K562 (cell line): ENCODE measurements at regions not wholly inside any gene's neighbourhood (a gene's known extent, or its start where the extent isn't known, plus 50 kb on each side); places are given as distances from the start of the nearest gene placed in this dataset.

Experiments used
- ATAC-seq: fragments of 200-7000 bp; cut with Tn5 transposase; 3 replicates; pipeline ENCODE4 v1.9.1; 2020; ENCODE audit warnings: moderate library complexity
- BruUV-seq: library from RNA; stranded (reverse); fragments of 400-500 nt; replicated peaks from 2 replicates; lab custom pipeline; 2021; lab: Mats Ljungman, UMichigan
- CTCF ChIA-PET: fragments of 300-600 bp; formaldehyde crosslinking; extraction: SDS; loops from one replicate; lab custom pipeline; 2021; ENCODE audit warnings: low intra/inter-chr PET ratio; lab: Yijun Ruan, JAX
- POLR2A ChIA-PET: fragments of 300-600, 350-650 bp; sonication (Branson Sonifier 250); formaldehyde crosslinking; extraction: SDS; loops from one replicate; lab custom pipeline; 2021; ENCODE audit warnings: antibody characterized with exemption, inconsistent platforms; lab: Yijun Ruan, JAX
- DNase-seq, 4 experiments: peaks; one replicate each; pipeline versions ENCODE4 v3.0.0 to v3.0.0-alpha.2; 2011 to 2018; ENCODE audit warnings: low spot score in 3 of 4, mixed read lengths in 3 of 4; ENCODE audit errors: extremely low read depth in 1 of 4
- FAIRE-seq: peaks from 2 replicates; lab custom pipeline; 2011; peaks lifted over from hg19 to GRCh38; lab: Jason Lieb, UNC
- H2AFZ ChIP-seq: 2 replicates; pipeline ENCODE4 v1.6.0; 2011; ENCODE audit warnings: low read depth, low read length, control low read depth, inconsistent platforms
- H3K27ac ChIP-seq: fragments of 200-600 bp; 3 replicates; pipeline ENCODE4 v1.8.0; 2011; ENCODE audit warnings: low read depth, mild to moderate bottlenecking, control low read depth, inconsistent platforms, low read length, moderate library complexity, mixed read lengths; ENCODE audit errors: extremely low read depth
- H3K27me3 ChIP-seq, 2 experiments: fragments of 300-600 bp in 1 of 2; 2 replicates in 1 of 2; 3 replicates in 1 of 2; pipeline versions ENCODE4 v1.6.0 to v1.8.0; 2011; ENCODE audit warnings: inconsistent platforms in 2 of 2, low read length in 2 of 2, mild to moderate bottlenecking in 1 of 2, mixed read lengths in 1 of 2, moderate library complexity in 1 of 2; ENCODE audit not compliant: control insufficient read depth in 2 of 2, insufficient read depth in 2 of 2
- H3K36me3 ChIP-seq: fragments of 300-600 bp; 3 replicates; pipeline ENCODE4 v1.8.0; 2011; ENCODE audit warnings: mild to moderate bottlenecking, low read length, inconsistent platforms; ENCODE audit not compliant: control insufficient read depth, insufficient read depth
- H3K4me1 ChIP-seq, 2 experiments: fragments of 200-600 bp in 1 of 2; replicated peaks in 1 of 2; 2 replicates in 1 of 2; 3 replicates in 1 of 2; pipeline versions ENCODE4 v1.5.1 to v1.8.0; 2011; ENCODE audit warnings: inconsistent platforms in 2 of 2, low read length in 2 of 2, mild to moderate bottlenecking in 1 of 2, mixed read lengths in 1 of 2, moderate library complexity in 1 of 2; ENCODE audit not compliant: control insufficient read depth in 2 of 2, insufficient read depth in 2 of 2
- H3K4me2 ChIP-seq: 2 replicates; pipeline ENCODE4 v1.6.1; 2011; ENCODE audit warnings: low read length, control low read depth, inconsistent platforms, mixed read lengths; ENCODE audit not compliant: insufficient read depth
- H3K4me3 ChIP-seq: fragments of 200-600 bp; sonication (generic), shearing (Covaris generic); 2 replicates; pipeline ENCODE4 v1.5.1; 2016; ENCODE audit warnings: control low read depth, inconsistent platforms
- H3K79me2 ChIP-seq: fragments of 200-600 bp; 3 replicates; pipeline ENCODE4 v1.8.0; 2011; ENCODE audit warnings: low read length, inconsistent platforms; ENCODE audit not compliant: control insufficient read depth, insufficient read depth
- H3K9ac ChIP-seq, 2 experiments: 2 replicates each; pipeline versions ENCODE4 v1.6.0 to v1.6.1; 2011; ENCODE audit warnings: low read depth in 2 of 2, low read length in 2 of 2, control low read depth in 1 of 2, inconsistent platforms in 1 of 2, mild to moderate bottlenecking in 1 of 2, mixed read lengths in 1 of 2; ENCODE audit not compliant: insufficient read depth in 1 of 2
- H3K9me1 ChIP-seq: one replicate; pipeline ENCODE4 v1.6.0; 2011; ENCODE audit warnings: inconsistent platforms, mild to moderate bottlenecking, low read length, moderate library complexity; ENCODE audit not compliant: control insufficient read depth, insufficient read depth
- H3K9me3 ChIP-seq: replicated peaks from 2 replicates; pipeline ENCODE4 v1.5.1; 2011; ENCODE audit warnings: low read depth, low read length, inconsistent platforms; ENCODE audit not compliant: control insufficient read depth, insufficient read depth
- H4K20me1 ChIP-seq: replicated peaks from 2 replicates; pipeline ENCODE4 v1.6.1; 2011; ENCODE audit warnings: low read length, inconsistent platforms, mixed read lengths; ENCODE audit not compliant: control insufficient read depth, insufficient read depth
- BDP1 ChIP-seq: IDR thresholded peaks from 3 replicates; pipeline ENCODE4 v1.6.1; 2011; ENCODE audit not compliant: insufficient read length, insufficient read depth
- FOS ChIP-seq: IDR thresholded peaks from 3 replicates; pipeline ENCODE4 v1.6.1; 2011; ENCODE audit not compliant: insufficient read length; ENCODE audit errors: extremely low read depth
- FOXA1 ChIP-seq: fragments of 450-650 bp; IDR thresholded peaks from 2 replicates; pipeline ENCODE4 v1.6.1; 2016; ENCODE audit warnings: mild to moderate bottlenecking, borderline replicate concordance
- KAT2B ChIP-seq: IDR thresholded peaks from one replicate; pipeline ENCODE4 v1.6.1; 2012; ENCODE audit warnings: low read depth, mild to moderate bottlenecking, control low read depth, inconsistent platforms, low read length, moderate library complexity
- KAT8 ChIP-seq: fragments of 450-650 bp; IDR thresholded peaks from 2 replicates; pipeline ENCODE4 v1.6.1; 2016; ENCODE audit warnings: low read depth, mild to moderate bottlenecking
- PTRF ChIP-seq: fragments of 450-650 bp; IDR thresholded peaks from 2 replicates; pipeline ENCODE4 v1.6.1; 2016; ENCODE audit warnings: mild to moderate bottlenecking, missing genetic modification characterization, missing compliant biosample characterization
- ZFP36 ChIP-seq: fragments of 150-350 bp; IDR thresholded peaks from 2 replicates; pipeline ENCODE4 v1.6.1; 2018; ENCODE audit warnings: low read length, low read depth; ENCODE audit not compliant: partially characterized antibody
- WGBS: fragments of 100-300 bp; shearing (Covaris generic); methylation state at CpG from one replicate; pipeline ENCODE4 v1.1.6; 2016; ENCODE audit warnings: low coverage, mixed read lengths; ENCODE audit not compliant: insufficient coverage; ENCODE audit errors: missing lambda C conversion rate; 5-methylcytosine and 5-hydroxymethylcytosine counted together
- in situ Hi-C: fragments of 300-500 bp; cut with MboI; formaldehyde crosslinking; loops from 4 replicates; pipeline ENCODE4 v1.15.0; 2018; ENCODE audit warnings: inconsistent platforms, mixed read lengths
- intact Hi-C: fragments of 100-400 bp; cut with micrococcal nuclease; formaldehyde crosslinking; loops from 2 replicates; pipeline ENCODE4 v1.14.2; 2022
- TF ChIP-seq, protein P1 (sequence below): fragments of 250-450 bp; sonication (Bioruptor Pico); IDR thresholded peaks from 2 replicates; pipeline ENCODE4 v1.5.0; 2021
- TF ChIP-seq, protein P2 (sequence below), 3 experiments: IDR thresholded peaks in 2 of 3; conservative IDR thresholded peaks in 1 of 3; 2 replicates each; pipeline ENCODE4 v1.5.1; 2011 to 2012; ENCODE audit warnings: low read length in 3 of 3, mild to moderate bottlenecking in 3 of 3, control low read depth in 2 of 3, improper control_type of control experiment in 1 of 3, inconsistent platforms in 1 of 3, low read depth in 1 of 3, mixed read lengths in 1 of 3, moderate library complexity in 1 of 3; ENCODE audit not compliant: insufficient read depth in 2 of 3
- TF ChIP-seq, protein P3 (sequence below), 2 experiments: fragments of 450-650 bp; IDR thresholded peaks; 2 replicates each; pipeline ENCODE4 v1.6.1; 2018; ENCODE audit warnings: mild to moderate bottlenecking in 2 of 2, low read depth in 1 of 2; ENCODE audit not compliant: partially characterized antibody in 2 of 2

DNA sequence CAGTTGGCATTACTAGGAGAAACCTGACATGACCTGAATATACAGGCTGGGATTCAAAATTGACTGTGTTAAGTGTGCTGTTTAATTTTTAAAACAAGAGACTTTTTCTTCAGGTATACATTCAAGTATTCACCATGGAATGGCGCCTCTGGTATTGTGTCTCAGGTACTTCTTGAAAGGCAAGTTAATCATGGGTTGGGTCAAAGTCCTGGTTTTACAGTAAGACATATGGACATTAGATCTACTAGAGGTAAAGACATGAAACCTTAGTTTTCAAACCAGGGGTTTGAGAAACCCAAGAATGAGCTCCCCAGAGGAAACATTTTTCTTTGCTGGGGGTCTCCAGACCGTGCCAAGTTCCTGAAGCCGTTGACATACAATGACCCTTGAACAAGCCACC lies 232.4 kb downstream of the SAMD5 start:
- Histone ChIP-seq H3K9me3 (no peaks in the 10 kb centered on the region), H3K79me2 (no peaks in the 10 kb centered on the region), H2AFZ (no peak overlapping the region), H3K4me2 (no peak overlapping the region), H3K27ac (no peak overlapping the region), H3K9ac (no peak overlapping the region), H3K4me3 (no peak overlapping the region), H3K9me1 (no peaks in the 10 kb centered on the region), H3K4me1 (no peaks in the 10 kb centered on the region), H3K36me3 (peaks cover 14% of the 10 kb centered on the region; the same call in 1 of the 3 replicates), H4K20me1 (0 out of 2 replicates have a peak, but pooled peaks cover 2% of the 10 kb centered on the region), H3K27me3 (no peaks in the 10 kb centered on the region)
- WGBS: 61% methylated on average over 3 of the region's 3 CpGs
- CTCF ChIA-PET: no interaction called here
- no peak for TF ChIP-seq PTRF (tag)
- TF ChIP-seq, protein P1, sequence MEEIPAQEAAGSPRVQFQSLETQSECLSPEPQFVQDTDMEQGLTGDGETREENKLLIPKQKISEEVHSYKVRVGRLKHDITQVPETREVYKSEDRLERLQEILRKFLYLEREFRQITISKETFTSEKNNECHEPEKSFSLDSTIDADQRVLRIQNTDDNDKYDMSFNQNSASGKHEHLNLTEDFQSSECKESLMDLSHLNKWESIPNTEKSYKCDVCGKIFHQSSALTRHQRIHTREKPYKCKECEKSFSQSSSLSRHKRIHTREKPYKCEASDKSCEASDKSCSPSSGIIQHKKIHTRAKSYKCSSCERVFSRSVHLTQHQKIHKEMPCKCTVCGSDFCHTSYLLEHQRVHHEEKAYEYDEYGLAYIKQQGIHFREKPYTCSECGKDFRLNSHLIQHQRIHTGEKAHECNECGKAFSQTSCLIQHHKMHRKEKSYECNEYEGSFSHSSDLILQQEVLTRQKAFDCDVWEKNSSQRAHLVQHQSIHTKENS (CRISPR knock-in tag): no peak
- TF ChIP-seq KAT2B: no peak
- TF ChIP-seq, protein P2, sequence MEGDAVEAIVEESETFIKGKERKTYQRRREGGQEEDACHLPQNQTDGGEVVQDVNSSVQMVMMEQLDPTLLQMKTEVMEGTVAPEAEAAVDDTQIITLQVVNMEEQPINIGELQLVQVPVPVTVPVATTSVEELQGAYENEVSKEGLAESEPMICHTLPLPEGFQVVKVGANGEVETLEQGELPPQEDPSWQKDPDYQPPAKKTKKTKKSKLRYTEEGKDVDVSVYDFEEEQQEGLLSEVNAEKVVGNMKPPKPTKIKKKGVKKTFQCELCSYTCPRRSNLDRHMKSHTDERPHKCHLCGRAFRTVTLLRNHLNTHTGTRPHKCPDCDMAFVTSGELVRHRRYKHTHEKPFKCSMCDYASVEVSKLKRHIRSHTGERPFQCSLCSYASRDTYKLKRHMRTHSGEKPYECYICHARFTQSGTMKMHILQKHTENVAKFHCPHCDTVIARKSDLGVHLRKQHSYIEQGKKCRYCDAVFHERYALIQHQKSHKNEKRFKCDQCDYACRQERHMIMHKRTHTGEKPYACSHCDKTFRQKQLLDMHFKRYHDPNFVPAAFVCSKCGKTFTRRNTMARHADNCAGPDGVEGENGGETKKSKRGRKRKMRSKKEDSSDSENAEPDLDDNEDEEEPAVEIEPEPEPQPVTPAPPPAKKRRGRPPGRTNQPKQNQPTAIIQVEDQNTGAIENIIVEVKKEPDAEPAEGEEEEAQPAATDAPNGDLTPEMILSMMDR (IDR thresholded peaks at IDR 0.05 in 2 of 3, conservative IDR thresholded peaks at IDR 0.05 in 1 of 3; ENCODE audit: insufficient read depth in 2 of 3, low read depth in 1 of 3, low read length in 3 of 3): no peak
- no peak for TF ChIP-seq BDP1
- TF ChIP-seq KAT8: no peak
- TF ChIP-seq, protein P3, sequence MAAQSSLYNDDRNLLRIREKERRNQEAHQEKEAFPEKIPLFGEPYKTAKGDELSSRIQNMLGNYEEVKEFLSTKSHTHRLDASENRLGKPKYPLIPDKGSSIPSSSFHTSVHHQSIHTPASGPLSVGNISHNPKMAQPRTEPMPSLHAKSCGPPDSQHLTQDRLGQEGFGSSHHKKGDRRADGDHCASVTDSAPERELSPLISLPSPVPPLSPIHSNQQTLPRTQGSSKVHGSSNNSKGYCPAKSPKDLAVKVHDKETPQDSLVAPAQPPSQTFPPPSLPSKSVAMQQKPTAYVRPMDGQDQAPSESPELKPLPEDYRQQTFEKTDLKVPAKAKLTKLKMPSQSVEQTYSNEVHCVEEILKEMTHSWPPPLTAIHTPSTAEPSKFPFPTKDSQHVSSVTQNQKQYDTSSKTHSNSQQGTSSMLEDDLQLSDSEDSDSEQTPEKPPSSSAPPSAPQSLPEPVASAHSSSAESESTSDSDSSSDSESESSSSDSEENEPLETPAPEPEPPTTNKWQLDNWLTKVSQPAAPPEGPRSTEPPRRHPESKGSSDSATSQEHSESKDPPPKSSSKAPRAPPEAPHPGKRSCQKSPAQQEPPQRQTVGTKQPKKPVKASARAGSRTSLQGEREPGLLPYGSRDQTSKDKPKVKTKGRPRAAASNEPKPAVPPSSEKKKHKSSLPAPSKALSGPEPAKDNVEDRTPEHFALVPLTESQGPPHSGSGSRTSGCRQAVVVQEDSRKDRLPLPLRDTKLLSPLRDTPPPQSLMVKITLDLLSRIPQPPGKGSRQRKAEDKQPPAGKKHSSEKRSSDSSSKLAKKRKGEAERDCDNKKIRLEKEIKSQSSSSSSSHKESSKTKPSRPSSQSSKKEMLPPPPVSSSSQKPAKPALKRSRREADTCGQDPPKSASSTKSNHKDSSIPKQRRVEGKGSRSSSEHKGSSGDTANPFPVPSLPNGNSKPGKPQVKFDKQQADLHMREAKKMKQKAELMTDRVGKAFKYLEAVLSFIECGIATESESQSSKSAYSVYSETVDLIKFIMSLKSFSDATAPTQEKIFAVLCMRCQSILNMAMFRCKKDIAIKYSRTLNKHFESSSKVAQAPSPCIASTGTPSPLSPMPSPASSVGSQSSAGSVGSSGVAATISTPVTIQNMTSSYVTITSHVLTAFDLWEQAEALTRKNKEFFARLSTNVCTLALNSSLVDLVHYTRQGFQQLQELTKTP (IDR thresholded peaks at IDR 0.05; ENCODE audit: low read depth in 1 of 2, partially characterized antibody in 2 of 2): no peak
- no peak for TF ChIP-seq FOXA1
- no peak for TF ChIP-seq ZFP36
- TF ChIP-seq FOS: no peak
- in situ Hi-C loops: no loop called here
- intact Hi-C loops: loop anchor here (10.0 kb wide), 1 partner anchor 234 kb away; no protein-coding TSS in a partner anchor
- DNase-seq (no peak), ATAC-seq (no peak), FAIRE-seq (no peak)
- POLR2A ChIA-PET: interaction anchor here (0.8 kb wide), 1 partner anchor 25 kb away, joined by 4 read pairs; no protein-coding TSS in a partner anchor
- BruUV-seq: no TSS peak
